Colonic mucosa (tissue), 4 donors: ENCODE measurements at regions not wholly inside any gene's neighbourhood (a gene's known extent, or its start where the extent isn't known, plus 50 kb on each side); places are given as distances from the start of the nearest gene placed in this dataset.

Source experiments
- DNase-seq: peaks from one replicate; pipeline ENCODE4 v3.0.0-alpha.2; 2020
- H3K27ac ChIP-seq: fragments of 200-600 bp; one replicate; pipeline ENCODE4 v1.8.0; 2021
- H3K27me3 ChIP-seq: fragments of 200-600 bp; one replicate; pipeline ENCODE4 v1.8.0; 2021
- H3K36me3 ChIP-seq: fragments of 200-600 bp; one replicate; pipeline ENCODE4 v1.8.0; 2021
- H3K4me1 ChIP-seq: fragments of 200-600 bp; one replicate; pipeline ENCODE4 v1.8.0; 2021; ENCODE audit warnings: mild to moderate bottlenecking
- H3K4me3 ChIP-seq: fragments of 200-600 bp; one replicate; pipeline ENCODE4 v1.8.0; 2021
- H3K9ac ChIP-seq, 2 donors: one replicate each; pipeline ENCODE4 v1.7.0; 2013; ENCODE audit warnings: control low read depth in 2 of 2, low read depth in 2 of 2, low read length in 2 of 2
- H3K9me3 ChIP-seq: fragments of 200-600 bp; one replicate; pipeline ENCODE4 v1.8.0; 2021
- intact Hi-C: fragments of 100-400 bp; cut with DNase I; formaldehyde crosslinking; loops from one replicate; pipeline ENCODE4 v1.14.1; 2022
- TF ChIP-seq, protein P1 (sequence below): fragments of 200-600 bp; IDR thresholded peaks from one replicate; pipeline ENCODE4 v1.8.0; 2022; ENCODE audit warnings: antibody characterized with exemption, mild to moderate bottlenecking
- donor health status: healthy.
- donor health status: DM: no; HTN: no; CAD: no.
- donor health status: DM: no; HTN: no; CAD: no.

DNA sequence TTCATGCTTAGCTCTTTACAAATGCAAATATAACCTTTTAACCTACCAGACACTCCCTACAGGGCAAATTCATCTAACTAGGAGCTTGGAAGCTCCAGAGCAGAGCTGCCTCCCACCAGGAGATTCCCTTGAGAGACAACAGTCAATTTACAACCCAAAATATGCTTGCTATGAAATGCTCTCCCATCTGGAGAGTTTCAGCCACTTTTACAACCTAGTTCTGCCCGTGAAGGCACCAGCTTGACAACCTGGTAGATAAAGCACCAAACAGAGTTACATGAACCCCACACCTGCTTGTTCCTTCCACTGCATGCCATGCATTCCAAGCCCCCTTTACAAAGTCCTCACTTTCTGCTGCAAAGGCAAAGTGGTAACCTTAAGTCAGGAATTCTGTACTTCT is 215.3 kb upstream of the KIF2B start:
- Histone ChIP-seq H3K4me1 (no peaks in the 10 kb centered on the region), H3K9ac (no peak overlapping the region), H3K9me3 (no peaks in the 10 kb centered on the region), H3K4me3 (no peak overlapping the region), H3K27me3 (no peaks in the 10 kb centered on the region), H3K36me3 (no peaks in the 10 kb centered on the region), H3K27ac (no peak overlapping the region)
- intact Hi-C loops: no loop called here
- TF ChIP-seq, protein P1, sequence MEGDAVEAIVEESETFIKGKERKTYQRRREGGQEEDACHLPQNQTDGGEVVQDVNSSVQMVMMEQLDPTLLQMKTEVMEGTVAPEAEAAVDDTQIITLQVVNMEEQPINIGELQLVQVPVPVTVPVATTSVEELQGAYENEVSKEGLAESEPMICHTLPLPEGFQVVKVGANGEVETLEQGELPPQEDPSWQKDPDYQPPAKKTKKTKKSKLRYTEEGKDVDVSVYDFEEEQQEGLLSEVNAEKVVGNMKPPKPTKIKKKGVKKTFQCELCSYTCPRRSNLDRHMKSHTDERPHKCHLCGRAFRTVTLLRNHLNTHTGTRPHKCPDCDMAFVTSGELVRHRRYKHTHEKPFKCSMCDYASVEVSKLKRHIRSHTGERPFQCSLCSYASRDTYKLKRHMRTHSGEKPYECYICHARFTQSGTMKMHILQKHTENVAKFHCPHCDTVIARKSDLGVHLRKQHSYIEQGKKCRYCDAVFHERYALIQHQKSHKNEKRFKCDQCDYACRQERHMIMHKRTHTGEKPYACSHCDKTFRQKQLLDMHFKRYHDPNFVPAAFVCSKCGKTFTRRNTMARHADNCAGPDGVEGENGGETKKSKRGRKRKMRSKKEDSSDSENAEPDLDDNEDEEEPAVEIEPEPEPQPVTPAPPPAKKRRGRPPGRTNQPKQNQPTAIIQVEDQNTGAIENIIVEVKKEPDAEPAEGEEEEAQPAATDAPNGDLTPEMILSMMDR: no peak
- DNase-seq: no peak

DNA sequence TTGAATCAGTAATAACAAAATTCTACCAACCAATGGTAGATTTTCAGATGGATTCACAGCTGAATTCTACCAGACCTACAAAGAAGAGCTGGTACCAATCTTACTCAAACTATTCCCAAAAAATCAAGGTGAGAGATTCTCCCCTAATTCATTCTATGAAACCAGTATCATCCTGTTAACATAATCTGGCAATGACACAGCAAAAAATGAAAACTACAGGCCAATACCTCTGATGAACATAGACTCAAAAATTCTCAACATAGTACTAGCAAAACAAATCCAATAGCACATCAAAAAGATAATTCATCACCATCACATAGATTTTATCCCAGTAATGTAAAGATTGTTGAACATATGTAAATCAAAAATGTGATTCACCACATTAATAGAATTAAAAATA is 234.4 kb upstream of the KIF2B start:
- Histone ChIP-seq H3K4me1 (no peaks in the 10 kb centered on the region), H3K36me3 (no peaks in the 10 kb centered on the region), H3K27ac (no peak overlapping the region), H3K9ac (no peak overlapping the region), H3K9me3 (no peaks in the 10 kb centered on the region), H3K4me3 (no peak overlapping the region), H3K27me3 (no peaks in the 10 kb centered on the region)
- TF ChIP-seq, protein P1: no peak
- intact Hi-C loops: no loop called here
- no peak for DNase-seq

DNA sequence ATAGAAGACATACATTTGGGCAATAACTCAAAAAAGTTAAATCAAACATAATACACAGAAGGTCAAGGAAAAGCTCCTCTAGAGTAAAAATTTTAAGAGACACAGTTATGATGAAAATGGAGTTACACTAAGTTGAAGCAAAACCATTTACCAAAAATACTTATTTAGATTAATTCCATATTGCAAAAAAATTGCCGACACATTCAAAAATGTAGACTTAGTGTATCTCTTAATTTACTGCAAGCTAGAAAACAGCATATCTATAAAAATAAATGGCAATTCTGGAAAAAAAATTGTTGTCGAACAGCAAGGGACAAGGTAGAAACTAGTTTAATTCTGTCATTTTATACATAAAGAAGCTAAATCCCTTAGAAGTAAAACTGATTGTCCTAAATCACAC is 248.7 kb upstream of the KIF2B start:
- no peak overlapping the region for H3K9ac ChIP-seq
- H3K9me3 ChIP-seq: no peaks in the 10 kb centered on the region
- no peak overlapping the region for H3K4me3 ChIP-seq
- H3K4me1 ChIP-seq: no peaks in the 10 kb centered on the region
- H3K27ac ChIP-seq: no peak overlapping the region
- H3K36me3 ChIP-seq: no peaks in the 10 kb centered on the region
- no peak for DNase-seq
- intact Hi-C loops: no loop called here
- H3K27me3 ChIP-seq: no peaks in the 10 kb centered on the region
- TF ChIP-seq, protein P1: no peak

DNA sequence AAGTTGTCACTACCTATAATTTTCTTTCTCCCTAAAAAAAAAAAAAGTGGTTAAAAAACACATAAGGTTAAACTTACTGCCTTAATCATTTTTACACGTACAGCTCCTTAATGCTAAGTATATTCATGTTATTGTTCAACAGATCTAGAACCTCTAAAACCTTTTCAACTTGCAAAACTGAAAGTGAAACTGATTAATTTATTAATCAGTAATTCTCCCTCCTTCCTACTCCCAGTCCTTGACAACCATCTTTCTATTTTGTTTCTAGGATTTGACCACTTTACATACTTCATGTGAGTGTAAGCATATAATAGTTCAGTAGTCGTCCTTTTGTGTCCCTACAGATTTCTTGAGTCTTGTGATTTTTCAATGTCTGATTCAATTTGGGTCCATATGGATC is 251.4 kb upstream of the KIF2B start:
- no peak overlapping the region for H3K4me3 ChIP-seq
- H3K27me3 ChIP-seq: no peaks in the 10 kb centered on the region
- TF ChIP-seq, protein P1: no peak
- H3K27ac ChIP-seq: no peak overlapping the region
- no peaks in the 10 kb centered on the region for H3K4me1 ChIP-seq
- H3K9ac ChIP-seq: no peak overlapping the region
- intact Hi-C loops: no loop called here
- DNase-seq: no peak
- H3K36me3 ChIP-seq: no peaks in the 10 kb centered on the region
- no peaks in the 10 kb centered on the region for H3K9me3 ChIP-seq

DNA sequence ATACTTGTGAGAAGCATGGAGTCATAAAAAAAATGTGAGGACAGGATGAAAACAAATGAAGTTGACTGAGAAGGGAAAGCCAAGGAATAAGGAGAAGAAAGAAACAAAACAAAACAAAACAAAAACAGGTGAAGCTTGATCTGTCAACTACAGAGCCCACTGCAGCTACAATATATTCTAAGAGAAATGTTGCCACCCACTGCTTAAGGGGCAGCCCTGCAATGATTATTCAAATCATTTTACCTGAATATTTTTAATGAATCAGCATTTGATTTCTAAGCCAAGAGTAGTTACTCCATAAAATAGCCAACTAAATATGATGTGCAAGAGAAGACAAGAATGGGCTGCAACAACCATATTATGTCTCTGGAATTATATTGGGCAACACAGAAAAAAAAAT is 252.0 kb upstream of the KIF2B start:
- Histone ChIP-seq H3K9ac (no peak overlapping the region), H3K36me3 (no peaks in the 10 kb centered on the region), H3K27ac (no peak overlapping the region), H3K27me3 (no peaks in the 10 kb centered on the region), H3K4me1 (no peaks in the 10 kb centered on the region), H3K4me3 (no peak overlapping the region), H3K9me3 (no peaks in the 10 kb centered on the region)
- no peak for DNase-seq
- TF ChIP-seq, protein P1: no peak
- intact Hi-C loops: no loop called here

DNA sequence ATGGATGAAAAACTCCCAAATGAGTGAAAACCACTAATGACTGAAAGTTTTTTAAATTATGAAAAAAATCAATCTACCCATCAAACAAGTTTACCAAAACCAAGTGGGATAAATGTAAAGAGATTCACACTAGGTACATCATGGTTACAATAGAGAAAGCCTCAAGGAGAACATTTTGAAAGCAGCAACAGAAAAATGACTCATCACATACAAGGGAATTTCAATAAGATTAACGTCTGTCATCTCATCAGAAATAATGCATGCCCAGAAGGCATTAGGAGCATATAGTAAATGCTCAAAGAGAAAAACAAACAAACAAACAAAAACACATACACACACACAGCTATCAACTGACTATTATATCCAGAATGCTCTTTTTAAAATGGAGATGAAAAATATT is 261.8 kb upstream of the KIF2B start:
- Histone ChIP-seq H3K4me3 (no peak overlapping the region), H3K27me3 (no peaks in the 10 kb centered on the region), H3K9ac (no peak overlapping the region), H3K27ac (no peak overlapping the region), H3K36me3 (no peaks in the 10 kb centered on the region), H3K9me3 (no peaks in the 10 kb centered on the region), H3K4me1 (no peaks in the 10 kb centered on the region)
- TF ChIP-seq, protein P1: no peak
- DNase-seq: no peak
- intact Hi-C loops: no loop called here
